ENCODE measurements at regions not wholly inside any gene's neighbourhood (a gene's known extent, or its start where the extent isn't known, plus 50 kb on each side); places are given as distances from the start of the nearest gene placed in this dataset.

- Histone ChIP-seq H3K27me3 (replicated peaks; ENCODE audit: control insufficient read depth, insufficient read depth, low read length) (no peaks in the 10 kb centered on the region), H3K36me3 (ENCODE audit: control insufficient read depth, insufficient read depth, low read length) (no peaks in the 10 kb centered on the region), H3K4me3 (replicated peaks; ENCODE audit: low read depth, low read length) (no peak overlapping the region)
- TF ChIP-seq, protein P1, sequence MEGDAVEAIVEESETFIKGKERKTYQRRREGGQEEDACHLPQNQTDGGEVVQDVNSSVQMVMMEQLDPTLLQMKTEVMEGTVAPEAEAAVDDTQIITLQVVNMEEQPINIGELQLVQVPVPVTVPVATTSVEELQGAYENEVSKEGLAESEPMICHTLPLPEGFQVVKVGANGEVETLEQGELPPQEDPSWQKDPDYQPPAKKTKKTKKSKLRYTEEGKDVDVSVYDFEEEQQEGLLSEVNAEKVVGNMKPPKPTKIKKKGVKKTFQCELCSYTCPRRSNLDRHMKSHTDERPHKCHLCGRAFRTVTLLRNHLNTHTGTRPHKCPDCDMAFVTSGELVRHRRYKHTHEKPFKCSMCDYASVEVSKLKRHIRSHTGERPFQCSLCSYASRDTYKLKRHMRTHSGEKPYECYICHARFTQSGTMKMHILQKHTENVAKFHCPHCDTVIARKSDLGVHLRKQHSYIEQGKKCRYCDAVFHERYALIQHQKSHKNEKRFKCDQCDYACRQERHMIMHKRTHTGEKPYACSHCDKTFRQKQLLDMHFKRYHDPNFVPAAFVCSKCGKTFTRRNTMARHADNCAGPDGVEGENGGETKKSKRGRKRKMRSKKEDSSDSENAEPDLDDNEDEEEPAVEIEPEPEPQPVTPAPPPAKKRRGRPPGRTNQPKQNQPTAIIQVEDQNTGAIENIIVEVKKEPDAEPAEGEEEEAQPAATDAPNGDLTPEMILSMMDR (IDR thresholded peaks at IDR 0.05; ENCODE audit: insufficient read depth, low read length, poor library complexity, severe bottlenecking) = no peak
- DNase-seq (ENCODE audit: extremely low read depth, insufficient read length) = no peak
These were observed 487.6 kb downstream of the GRXCR1 start for GRCh38 chr4:43380093-43380492.

DNA sequence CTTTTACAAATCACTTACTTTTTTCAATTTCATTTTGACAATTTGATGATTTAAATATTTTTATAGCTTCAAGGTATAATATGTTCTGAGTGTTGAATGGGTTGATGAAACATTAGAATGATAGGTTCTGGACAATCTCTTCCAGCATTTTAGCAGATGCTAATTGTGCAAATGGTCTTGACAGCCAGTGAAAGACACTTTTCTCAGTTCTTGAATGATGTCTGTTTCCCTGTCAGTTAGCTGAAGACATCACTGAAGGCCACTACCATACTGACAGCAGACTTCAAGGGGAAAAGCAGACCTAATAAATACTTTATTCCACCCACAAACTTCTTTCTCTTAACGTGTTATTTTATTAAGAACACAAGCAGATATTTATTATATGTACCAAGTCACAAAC lies 498.6 kb downstream of the GRXCR1 start:
- no peaks in the 10 kb centered on the region for H3K36me3 ChIP-seq (ENCODE audit: control insufficient read depth, insufficient read depth, low read length)
- H3K27me3 ChIP-seq (replicated peaks; ENCODE audit: control insufficient read depth, insufficient read depth, low read length) = no peaks in the 10 kb centered on the region
- H3K4me3 ChIP-seq (replicated peaks; ENCODE audit: low read depth, low read length) = no peak overlapping the region
- DNase-seq (ENCODE audit: extremely low read depth, insufficient read length) = no peak
- TF ChIP-seq, protein P1 (IDR thresholded peaks at IDR 0.05; ENCODE audit: insufficient read depth, low read length, poor library complexity, severe bottlenecking) = no peak

DNA sequence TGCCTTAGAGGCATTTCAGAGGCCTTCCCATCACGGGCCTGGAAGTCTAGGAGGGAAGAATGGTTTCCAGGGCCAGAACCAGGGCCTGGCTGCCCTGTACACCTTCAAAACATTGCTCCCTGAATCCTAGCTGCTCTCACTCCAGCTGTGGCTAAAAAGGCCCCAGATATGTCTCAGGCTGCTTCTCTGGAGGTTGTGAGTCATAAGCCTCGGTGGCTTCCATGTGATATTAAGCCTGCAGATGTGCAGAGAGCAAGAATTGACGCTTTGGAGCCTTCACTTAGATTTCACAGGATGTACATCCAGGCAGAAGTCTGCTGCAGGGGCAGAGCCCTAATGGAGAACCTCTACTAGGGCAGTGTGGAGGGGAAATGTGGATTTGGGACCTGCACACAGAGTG lies 502.5 kb downstream of the GRXCR1 start:
- DNase-seq (ENCODE audit: extremely low read depth, insufficient read length) = no peak
- no peaks in the 10 kb centered on the region for H3K27me3 ChIP-seq (replicated peaks; ENCODE audit: control insufficient read depth, insufficient read depth, low read length)
- no peaks in the 10 kb centered on the region for H3K36me3 ChIP-seq (ENCODE audit: control insufficient read depth, insufficient read depth, low read length)
- H3K4me3 ChIP-seq (replicated peaks; ENCODE audit: low read depth, low read length) = no peak overlapping the region
- TF ChIP-seq, protein P1 (IDR thresholded peaks at IDR 0.05; ENCODE audit: insufficient read depth, low read length, poor library complexity, severe bottlenecking) = no peak

DNA sequence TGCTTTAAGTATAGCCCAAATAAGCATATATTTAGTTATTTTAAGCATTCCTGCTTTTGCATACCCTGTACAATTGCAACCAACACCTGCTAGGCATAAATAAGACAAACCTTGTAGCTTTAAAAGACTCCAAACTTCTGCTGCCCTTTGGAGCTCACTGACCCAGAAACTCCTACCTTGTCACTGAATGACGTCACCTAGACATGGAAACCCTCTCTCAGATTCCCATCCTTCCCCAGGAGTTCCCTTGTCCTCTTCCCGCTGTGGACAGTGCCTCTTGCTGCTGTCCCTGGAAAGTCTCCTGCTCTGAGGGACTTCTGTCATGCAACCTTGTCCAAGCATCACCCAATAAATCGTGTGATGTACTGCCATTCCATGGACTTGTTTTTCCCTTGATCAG lies 507.2 kb downstream of the GRXCR1 start:
- TF ChIP-seq, protein P1 (IDR thresholded peaks at IDR 0.05; ENCODE audit: insufficient read depth, low read length, poor library complexity, severe bottlenecking) = no peak
- H3K36me3 ChIP-seq (ENCODE audit: control insufficient read depth, insufficient read depth, low read length) = no peaks in the 10 kb centered on the region
- DNase-seq (ENCODE audit: extremely low read depth, insufficient read length) = no peak

GRCh38 chr4:43402393-43402792 lies 509.9 kb downstream of the GRXCR1 start:
- no peak for DNase-seq (ENCODE audit: extremely low read depth, insufficient read length)
- Histone ChIP-seq H3K27me3 (replicated peaks; ENCODE audit: control insufficient read depth, insufficient read depth, low read length) (no peaks in the 10 kb centered on the region), H3K36me3 (ENCODE audit: control insufficient read depth, insufficient read depth, low read length) (no peaks in the 10 kb centered on the region), H3K4me3 (replicated peaks; ENCODE audit: low read depth, low read length) (no peak overlapping the region)
- TF ChIP-seq, protein P1 (IDR thresholded peaks at IDR 0.05; ENCODE audit: insufficient read depth, low read length, poor library complexity, severe bottlenecking) = no peak

More for the DNA sequence above, 507.2 kb downstream of the GRXCR1 start:
- H3K27me3 ChIP-seq (replicated peaks; ENCODE audit: control insufficient read depth, insufficient read depth, low read length) = no peaks in the 10 kb centered on the region
- no peak overlapping the region for H3K4me3 ChIP-seq (replicated peaks; ENCODE audit: low read depth, low read length)

- TF ChIP-seq, protein P1 (IDR thresholded peaks at IDR 0.05; ENCODE audit: insufficient read depth, low read length, poor library complexity, severe bottlenecking) = no peak
- Histone ChIP-seq H3K4me3 (replicated peaks; ENCODE audit: low read depth, low read length) (no peak overlapping the region), H3K27me3 (replicated peaks; ENCODE audit: control insufficient read depth, insufficient read depth, low read length) (no peaks in the 10 kb centered on the region), H3K36me3 (ENCODE audit: control insufficient read depth, insufficient read depth, low read length) (no peaks in the 10 kb centered on the region)
- DNase-seq (ENCODE audit: extremely low read depth, insufficient read length) = no peak
These were observed 518.1 kb downstream of the GRXCR1 start for GRCh38 chr4:43410636-43411035.
